Naive B cell (primary cell): ENCODE measurements at regions not wholly inside any gene's neighbourhood (a gene's known extent, or its start where the extent isn't known, plus 50 kb on each side); places are given as distances from the start of the nearest gene placed in this dataset.
"Not testable (repeated sequence)": the region's sequence is repeated elsewhere in the genome, so short reads cannot be mapped to it uniquely, and the experiment has no call there.

Source experiments
- ATAC-seq, 2 donors: fragments of 150-1000 bp; cut with Tn5 transposase; 2 replicates each; pipeline ENCODE4 v1.10.0; 2021; ENCODE audit warnings: low read depth in 2 of 2, mild to moderate bottlenecking in 2 of 2, moderate library complexity in 2 of 2
- DNase-seq: peaks from one replicate; pipeline ENCODE4 v3.0.0; 2022
- H3K27ac Mint-ChIP-seq, 6 donors: one replicate each; pipeline ENCODE4 v1.8.0; 2020 to 2022; ENCODE audit warnings: mild to moderate bottlenecking in 6 of 6, mixed read lengths in 6 of 6, moderate library complexity in 5 of 6, inconsistent platforms in 2 of 6
- H3K27me3 Mint-ChIP-seq, 3 donors: one replicate each; pipeline ENCODE4 v1.8.0; 2021 to 2022; ENCODE audit warnings: mixed read lengths in 3 of 3, mild to moderate bottlenecking in 1 of 3
- H3K36me3 Mint-ChIP-seq, 2 donors: one replicate each; pipeline ENCODE4 v1.8.0; 2020 to 2022; ENCODE audit warnings: mixed read lengths in 2 of 2, inconsistent platforms in 1 of 2, mild to moderate bottlenecking in 1 of 2
- H3K4me1 Mint-ChIP-seq, 3 donors: one replicate each; pipeline ENCODE4 v1.8.0; 2020 to 2022; ENCODE audit warnings: mixed read lengths in 3 of 3, inconsistent platforms in 1 of 3, mild to moderate bottlenecking in 1 of 3, moderate library complexity in 1 of 3
- H3K4me3 Mint-ChIP-seq, 8 donors: one replicate each; pipeline ENCODE4 v1.8.0; 2020 to 2022; ENCODE audit warnings: mild to moderate bottlenecking in 8 of 8, mixed read lengths in 8 of 8, moderate library complexity in 8 of 8, inconsistent platforms in 2 of 8
- H3K9me3 Mint-ChIP-seq, 7 donors: one replicate each; pipeline ENCODE4 v1.8.0; 2020 to 2022; ENCODE audit warnings: mixed read lengths in 7 of 7, mild to moderate bottlenecking in 5 of 7, inconsistent platforms in 2 of 7, moderate library complexity in 1 of 7

DNA sequence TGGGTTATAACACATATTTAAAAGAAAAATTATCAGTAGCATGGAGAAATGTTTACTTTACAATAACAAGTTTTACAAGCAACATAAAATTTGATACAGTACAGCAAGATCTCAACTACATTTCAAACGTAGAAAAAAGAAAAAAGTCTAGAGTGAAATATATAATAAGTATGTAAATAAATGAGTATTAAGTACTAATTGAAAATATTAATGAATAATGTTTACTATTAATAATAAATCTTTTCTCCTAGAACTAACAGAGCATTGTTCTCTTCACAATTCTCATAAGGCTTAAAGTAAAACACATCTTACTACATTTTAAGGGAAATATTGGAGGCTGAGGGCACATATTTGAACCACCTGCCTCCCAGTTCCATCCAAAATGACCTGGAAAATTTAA is 72.1 kb downstream of the TMEM212 start:
- Mint-ChIP-seq H3K4me1 (no peaks in the 10 kb centered on the region), H3K9me3 (peaks cover 4 to 16% (median 7%) of the 10 kb centered on the region in 7 donors), H3K4me3 (no peak overlapping the region), H3K36me3 (peaks cover 0 to 3% of the 10 kb centered on the region in 2 donors), H3K27ac (no peak overlapping the region), H3K27me3 (peaks cover 0 to 12% (median 8%) of the 10 kb centered on the region in 3 donors)
- no peak for DNase-seq
- ATAC-seq, result no peak

GRCh38 chr3:171916888-171917287 is 73.7 kb downstream of the TMEM212 start:
- DNase-seq (no peak), ATAC-seq (no peak)
- H3K4me3 Mint-ChIP-seq, result no peak overlapping the region
- peak overlapping the region in 1 of 6 donors; percentile 54 for H3K27ac Mint-ChIP-seq
- peaks cover 0 to 11% of the 10 kb centered on the region in 2 donors for H3K36me3 Mint-ChIP-seq
- H3K27me3 Mint-ChIP-seq, result peaks cover 0 to 13% (median 8%) of the 10 kb centered on the region in 3 donors
- H3K4me1 Mint-ChIP-seq, result no peaks in the 10 kb centered on the region
- peaks cover 8 to 21% (median 15%) of the 10 kb centered on the region in 7 donors for H3K9me3 Mint-ChIP-seq

DNA sequence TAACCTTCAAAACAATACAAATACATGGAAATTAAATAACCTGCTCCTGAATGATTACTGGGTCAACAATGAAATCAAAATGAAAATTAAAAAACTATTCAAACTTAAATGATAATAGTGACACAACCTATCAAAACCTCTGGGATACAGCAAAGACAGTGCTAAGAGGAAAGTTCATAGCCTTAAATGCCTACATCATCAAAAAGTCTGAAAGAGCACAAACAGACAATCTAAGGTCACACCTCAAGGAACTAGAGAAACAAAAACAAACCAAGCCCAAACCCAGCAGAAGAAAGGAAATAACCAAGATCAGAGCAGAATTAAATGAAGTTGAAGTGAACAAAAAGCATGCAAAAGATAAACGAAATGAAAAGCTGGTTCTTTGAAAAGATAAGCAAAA is 79.5 kb downstream of the TMEM212 start:
- Mint-ChIP-seq H3K36me3 (peaks cover 0 to 18% of the 10 kb centered on the region in 2 donors), H3K9me3 (peaks cover 17 to 56% (median 29%) of the 10 kb centered on the region in 7 donors), H3K27me3 (peaks cover 2 to 13% (median 8%) of the 10 kb centered on the region in 3 donors)
- H3K4me1 Mint-ChIP-seq, H3K4me3 Mint-ChIP-seq, H3K27ac Mint-ChIP-seq, ATAC-seq, DNase-seq: not testable (repeated sequence)

DNA sequence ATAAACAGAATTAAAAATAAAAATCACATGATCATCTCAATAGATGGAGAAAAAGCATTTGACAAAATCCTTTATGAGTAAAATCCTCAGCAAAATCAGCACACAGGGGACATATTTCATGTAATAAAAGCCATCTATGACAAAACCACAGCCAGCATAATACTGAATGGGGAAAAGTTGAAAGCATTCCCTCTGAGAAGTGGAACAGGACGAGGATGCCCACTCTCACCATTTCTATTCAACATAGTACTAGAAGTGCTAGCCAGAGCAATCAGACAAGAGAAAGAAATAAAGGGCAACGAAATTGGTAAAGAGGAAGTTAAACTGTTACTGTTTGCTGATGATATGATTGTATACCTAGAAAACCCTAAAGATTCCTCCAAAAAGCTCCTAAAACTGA is 80.5 kb downstream of the TMEM212 start:
- ATAC-seq, DNase-seq, H3K4me1 Mint-ChIP-seq, H3K4me3 Mint-ChIP-seq, H3K27ac Mint-ChIP-seq: not testable (repeated sequence)
- H3K27me3 Mint-ChIP-seq, result peaks cover 8 to 13% (median 8%) of the 10 kb centered on the region in 3 donors
- peaks cover 0 to 18% of the 10 kb centered on the region in 2 donors for H3K36me3 Mint-ChIP-seq
- H3K9me3 Mint-ChIP-seq, result peaks cover 19 to 56% (median 30%) of the 10 kb centered on the region in 7 donors

DNA sequence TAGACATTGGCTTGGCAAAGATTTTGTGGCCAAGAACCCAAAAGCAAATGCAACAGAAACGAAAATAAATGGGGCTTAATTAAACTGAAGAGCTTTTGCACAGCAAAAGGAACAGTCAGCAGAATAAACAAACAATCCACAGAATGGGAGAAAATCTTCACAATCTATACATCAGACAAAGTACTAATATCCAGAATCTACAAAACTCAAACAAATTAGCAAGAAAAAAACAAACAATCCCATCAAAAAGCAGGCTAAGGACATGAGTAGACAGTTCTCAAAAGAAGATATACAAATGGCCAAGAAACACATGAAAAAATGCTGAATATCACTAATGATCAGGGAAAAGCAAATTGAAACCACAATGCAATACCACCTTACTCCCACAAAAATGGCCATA is 81.7 kb downstream of the TMEM212 start:
- not testable (repeated sequence) for DNase-seq, ATAC-seq, H3K4me1 Mint-ChIP-seq, H3K27ac Mint-ChIP-seq, H3K4me3 Mint-ChIP-seq, H3K27me3 Mint-ChIP-seq
- Mint-ChIP-seq H3K9me3 (peaks cover 16 to 55% (median 24%) of the 10 kb centered on the region in 7 donors), H3K36me3 (peaks cover 0 to 18% of the 10 kb centered on the region in 2 donors)

DNA sequence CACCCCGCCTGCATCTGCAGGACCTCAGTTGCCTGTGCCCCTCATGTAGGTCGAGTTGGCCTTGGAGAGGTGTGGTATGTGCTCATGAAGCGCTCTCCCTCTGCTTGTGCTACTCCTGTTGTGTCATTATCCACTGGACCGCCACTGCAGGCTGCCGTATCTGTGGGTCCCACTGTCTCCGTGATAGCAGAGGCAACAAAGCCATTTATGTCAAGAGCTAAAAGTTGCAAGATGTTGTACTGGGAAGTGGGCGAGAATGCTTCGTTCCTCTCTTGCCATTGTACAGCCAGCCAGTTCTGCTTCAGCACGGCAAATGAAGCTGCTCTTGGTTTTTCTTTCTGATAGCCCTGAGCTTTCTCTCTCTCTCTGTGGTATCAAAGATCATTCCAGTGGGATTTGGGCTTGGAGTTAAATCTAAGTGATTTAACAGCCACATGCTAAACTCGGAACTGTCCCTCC is 89.0 kb downstream of the TMEM212 start:
- Mint-ChIP-seq H3K9me3 (peaks cover 0 to 6% (median 1%) of the 10 kb centered on the region in 7 donors), H3K27ac (no peak overlapping the region), H3K4me3 (no peak overlapping the region), H3K36me3 (no peaks in the 10 kb centered on the region), H3K27me3 (peaks cover 6 to 10% (median 8%) of the 10 kb centered on the region in 3 donors), H3K4me1 (no peaks in the 10 kb centered on the region)
- DNase-seq (no peak), ATAC-seq (no peak)

DNA sequence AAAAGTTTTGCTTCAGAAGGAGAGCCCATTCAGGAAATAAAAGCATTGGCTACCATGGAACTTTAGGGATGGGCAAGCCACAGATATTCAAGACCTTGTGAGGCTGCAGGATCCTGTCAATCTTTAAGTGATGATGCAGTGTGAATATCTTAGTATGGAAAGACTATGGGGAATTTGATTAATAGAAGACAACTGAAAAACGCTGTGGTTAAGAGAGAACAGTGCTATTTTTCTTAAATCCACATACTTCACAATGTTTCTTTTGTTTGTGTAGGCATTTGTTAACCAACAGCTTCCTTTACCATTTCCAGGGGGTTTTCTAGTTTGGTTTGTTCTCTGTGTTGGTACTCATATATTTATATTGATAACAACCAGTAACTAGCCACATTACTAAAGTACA is 90.3 kb downstream of the TMEM212 start:
- Mint-ChIP-seq H3K9me3 (peaks cover 0 to 4% (median 1%) of the 10 kb centered on the region in 7 donors), H3K27ac (no peak overlapping the region), H3K27me3 (peaks cover 0 to 10% (median 6%) of the 10 kb centered on the region in 3 donors), H3K4me3 (no peak overlapping the region), H3K36me3 (no peaks in the 10 kb centered on the region), H3K4me1 (no peaks in the 10 kb centered on the region)
- ATAC-seq (no peak), DNase-seq (no peak)

DNA sequence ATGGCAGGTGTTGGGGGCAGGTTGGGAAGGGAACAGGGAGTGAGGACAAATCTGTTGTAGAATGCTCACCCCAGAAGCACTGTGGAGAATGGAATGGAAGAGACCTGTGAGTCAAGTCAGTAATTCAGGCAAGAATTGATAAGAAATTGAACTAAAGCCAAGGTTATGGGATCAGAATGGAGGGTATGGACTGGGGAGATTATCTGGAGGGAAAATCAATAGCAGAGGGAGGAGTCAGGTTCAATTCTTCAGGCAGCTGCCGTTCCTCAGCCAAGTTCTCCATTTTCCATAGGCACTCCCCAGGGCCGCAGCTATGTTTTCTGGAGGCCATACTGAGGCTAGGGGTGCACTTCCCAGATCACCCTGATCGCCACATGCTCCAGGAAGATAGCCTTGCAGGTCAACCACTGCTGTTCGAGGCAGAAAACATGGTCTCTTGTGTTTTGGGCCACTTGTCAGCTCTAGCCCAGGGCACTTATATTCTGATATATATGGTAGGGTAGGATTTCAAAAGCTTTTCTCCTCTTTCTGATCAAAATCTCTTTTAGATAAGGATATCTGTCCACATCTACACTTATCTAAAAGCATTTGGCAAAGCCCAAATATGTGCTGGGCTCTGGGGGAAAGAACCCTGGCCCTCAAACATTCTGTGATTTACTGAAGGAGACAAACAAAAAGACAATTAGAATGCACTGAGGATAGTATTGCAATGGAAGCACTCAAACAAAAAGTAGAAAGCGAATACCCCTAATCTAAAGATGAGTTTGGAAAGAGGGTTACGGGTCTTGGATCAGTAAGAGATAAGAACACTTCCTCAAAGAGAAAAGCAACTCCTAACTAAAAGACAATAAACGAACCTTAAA is 92.3 kb downstream of the TMEM212 start:
- Mint-ChIP-seq H3K27me3 (peaks cover 0 to 10% (median 6%) of the 10 kb centered on the region in 3 donors), H3K36me3 (no peaks in the 10 kb centered on the region), H3K4me3 (no peak overlapping the region), H3K27ac (no peak overlapping the region), H3K4me1 (no peaks in the 10 kb centered on the region), H3K9me3 (peaks cover 0 to 3% (median 0%) of the 10 kb centered on the region in 7 donors)
- DNase-seq, result no peak
- ATAC-seq, result no peak

- Mint-ChIP-seq H3K4me3 (no peak overlapping the region), H3K27ac (no peak overlapping the region), H3K9me3 (peaks cover 0 to 3% (median 0%) of the 10 kb centered on the region in 7 donors), H3K36me3 (no peaks in the 10 kb centered on the region), H3K4me1 (no peaks in the 10 kb centered on the region), H3K27me3 (peaks cover 0 to 10% (median 6%) of the 10 kb centered on the region in 3 donors)
- ATAC-seq (no peak), DNase-seq (no peak)
Measured at GRCh38 chr3:171936191-171936841, 93.2 kb downstream of the TMEM212 start.

GRCh38 chr3:171939578-171939977 is 96.4 kb downstream of the TMEM212 start:
- Mint-ChIP-seq H3K4me3 (no peak overlapping the region), H3K36me3 (no peaks in the 10 kb centered on the region), H3K4me1 (no peaks in the 10 kb centered on the region), H3K27ac (no peak overlapping the region), H3K27me3 (peaks cover 5 to 9% (median 6%) of the 10 kb centered on the region in 3 donors), H3K9me3 (peaks cover 0 to 9% (median 0%) of the 10 kb centered on the region in 7 donors)
- ATAC-seq (no peak), DNase-seq (no peak)

- no peak for ATAC-seq
- peaks cover 0 to 6% (median 0%) of the 10 kb centered on the region in 7 donors for H3K9me3 Mint-ChIP-seq
- DNase-seq, result no peak
- no peak overlapping the region for H3K27ac Mint-ChIP-seq
- no peak overlapping the region for H3K4me3 Mint-ChIP-seq
- no peaks in the 10 kb centered on the region for H3K4me1 Mint-ChIP-seq
- H3K36me3 Mint-ChIP-seq, result no peaks in the 10 kb centered on the region
- H3K27me3 Mint-ChIP-seq, result peaks cover 0 to 5% (median 3%) of the 10 kb centered on the region in 3 donors
Measured at GRCh38 chr3:171940151-171940649, 97.1 kb downstream of the TMEM212 start.

DNA sequence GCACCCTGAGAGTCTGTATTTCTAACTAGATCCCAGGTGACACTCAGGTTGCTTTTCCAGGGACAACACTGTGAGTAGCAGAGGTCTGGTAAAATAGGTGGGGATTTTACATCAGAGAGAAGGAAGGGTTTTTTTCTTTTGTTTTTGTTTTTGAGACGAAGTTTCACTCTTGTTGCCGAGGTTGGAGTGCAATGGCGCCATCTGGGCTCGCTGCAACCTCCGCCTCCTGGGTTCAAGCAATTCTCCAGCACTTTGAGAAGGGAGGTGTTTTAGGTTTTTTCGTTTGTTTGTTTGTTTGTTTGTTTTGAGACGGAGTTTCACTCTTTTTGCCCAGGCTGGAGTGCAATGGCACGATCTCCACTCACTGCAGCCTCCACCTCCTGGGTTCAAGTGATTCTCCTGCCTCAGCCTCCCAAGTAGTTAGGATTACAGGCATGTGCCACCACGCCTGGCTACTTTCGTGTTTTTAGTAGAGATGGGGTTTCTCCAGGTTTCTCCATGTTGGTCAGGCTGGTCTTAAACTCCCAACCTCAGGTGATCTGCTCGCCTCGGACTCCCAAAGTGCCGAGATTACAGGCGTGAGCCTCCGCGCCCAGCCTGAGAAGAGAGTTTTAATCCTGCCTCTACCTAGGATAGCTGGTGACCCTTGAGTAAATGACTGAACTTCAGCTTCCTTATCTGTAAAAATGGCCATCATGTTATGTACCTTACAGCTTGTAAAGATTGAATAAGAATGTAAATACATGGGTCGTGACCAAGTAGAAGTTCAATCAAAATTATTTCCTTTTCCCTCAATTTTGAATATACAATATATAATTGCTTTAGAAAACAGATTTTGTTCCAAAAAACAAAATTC is 95.9 kb upstream of the FNDC3B start:
- Mint-ChIP-seq H3K4me1 (no peaks in the 10 kb centered on the region), H3K27me3 (peaks cover 5 to 8% (median 6%) of the 10 kb centered on the region in 3 donors), H3K27ac (no peak overlapping the region), H3K36me3 (no peaks in the 10 kb centered on the region), H3K4me3 (no peak overlapping the region), H3K9me3 (peaks cover 0 to 9% (median 0%) of the 10 kb centered on the region in 7 donors)
- DNase-seq (no peak), ATAC-seq (no peak)
